ENCODE measurements at regions not wholly inside any gene's neighbourhood (a gene's known extent, or its start where the extent isn't known, plus 50 kb on each side); places are given as distances from the start of the nearest gene placed in this dataset.

- TF ChIP-seq ELK4 (IDR thresholded peaks at IDR 0.05; ENCODE audit: borderline replicate concordance, low read depth, low read length) = no peak
- Histone ChIP-seq H3K9me3 (ENCODE audit: control insufficient read depth, insufficient read depth, low read depth, low read length) (no peaks in the 10 kb centered on the region), H3K27ac (ENCODE audit: extremely low read depth, low read depth, low read length) (no peak overlapping the region), H3K36me3 (ENCODE audit: control insufficient read depth in 2 of 2, insufficient read depth in 1 of 2, low read length in 2 of 2) (no peaks in the 10 kb centered on the region), H3K4me1 (ENCODE audit: control insufficient read depth, insufficient read depth, low read length) (no peaks in the 10 kb centered on the region), H3K4me3 (ENCODE audit: low read depth, low read length) (no peak overlapping the region)
- POLR2A ChIA-PET = no interaction called here
- CTCF ChIA-PET = interaction anchor here (0.7 kb wide), 1 partner anchor 848 kb away, joined by 5 read pairs; no protein-coding TSS in a partner anchor
Observed at GRCh38 chr6:21457647-21458046, 135.9 kb upstream of the SOX4 start.

GRCh38 chr6:21459641-21460040 is 133.9 kb upstream of the SOX4 start:
- CTCF ChIA-PET = interaction anchor here (0.6 kb wide), 1 partner anchor 36 kb away, joined by 3 read pairs; no protein-coding TSS in a partner anchor
- Histone ChIP-seq H3K4me1 (ENCODE audit: control insufficient read depth, insufficient read depth, low read length) (no peaks in the 10 kb centered on the region), H3K27ac (ENCODE audit: extremely low read depth, low read depth, low read length) (no peak overlapping the region), H3K36me3 (ENCODE audit: control insufficient read depth in 2 of 2, insufficient read depth in 1 of 2, low read length in 2 of 2) (no peaks in the 10 kb centered on the region), H3K4me3 (ENCODE audit: low read depth, low read length) (no peak overlapping the region), H3K9me3 (ENCODE audit: control insufficient read depth, insufficient read depth, low read depth, low read length) (no peaks in the 10 kb centered on the region)
- POLR2A ChIA-PET = no interaction called here
- TF ChIP-seq ZNF488 (tag by site-specific recombination; IDR thresholded peaks at IDR 0.05) (no peak), OSR2 (tag by site-specific recombination; IDR thresholded peaks at IDR 0.05) (no peak)

GRCh38 chr6:21461844-21462518 is 131.6 kb upstream of the SOX4 start:
- Histone ChIP-seq H3K4me1 (ENCODE audit: control insufficient read depth, insufficient read depth, low read length) (no peaks in the 10 kb centered on the region), H3K9me3 (ENCODE audit: control insufficient read depth, insufficient read depth, low read depth, low read length) (no peaks in the 10 kb centered on the region), H3K27ac (ENCODE audit: extremely low read depth, low read depth, low read length) (no peak overlapping the region), H3K36me3 (ENCODE audit: control insufficient read depth in 2 of 2, insufficient read depth in 1 of 2, low read length in 2 of 2) (no peaks in the 10 kb centered on the region), H3K4me3 (ENCODE audit: low read depth, low read length) (no peak overlapping the region)
- ChIA-PET CTCF (interaction anchor here (0.7 to 0.8 kb wide), 2 partner anchors 12 to 19 kb away, joined by 3 read pairs; no protein-coding TSS in a partner anchor), POLR2A (no interaction called here)
- TF ChIP-seq KLF16 (tag by site-specific recombination; IDR thresholded peaks at IDR 0.05) (no peak), ZNF37A (tag by site-specific recombination; IDR thresholded peaks at IDR 0.05) (no peak), ZSCAN16 (tag by site-specific recombination; IDR thresholded peaks at IDR 0.05) (no peak), GLI4 (tag by site-specific recombination; IDR thresholded peaks at IDR 0.05) (no peak), ZNF660 (tag by site-specific recombination; IDR thresholded peaks at IDR 0.05) (no peak), ZNF48 (tag by site-specific recombination; IDR thresholded peaks at IDR 0.05) (no peak), ZNF398 (tag by site-specific recombination; IDR thresholded peaks at IDR 0.05) (no peak), ZNF2 (tag by site-specific recombination; IDR thresholded peaks at IDR 0.05) (no peak), ZNF785 (tag by site-specific recombination; IDR thresholded peaks at IDR 0.05) (no peak), ZNF488 (tag by site-specific recombination; IDR thresholded peaks at IDR 0.05) (no peak), KLF8 (tag by site-specific recombination; IDR thresholded peaks at IDR 0.05) (no peak), IKZF3 (tag by site-specific recombination; IDR thresholded peaks at IDR 0.05) (no peak), ZNF18 (tag by site-specific recombination; IDR thresholded peaks at IDR 0.05) (no peak), HOXA7 (CRISPR knock-in tag; IDR thresholded peaks at IDR 0.05; ENCODE audit: borderline replicate concordance) (no peak), ZNF449 (tag by site-specific recombination; IDR thresholded peaks at IDR 0.05) (no peak)
